ENCODE measurements at regions not wholly inside any gene's neighbourhood (a gene's known extent, or its start where the extent isn't known, plus 50 kb on each side); places are given as distances from the start of the nearest gene placed in this dataset.

DNA sequence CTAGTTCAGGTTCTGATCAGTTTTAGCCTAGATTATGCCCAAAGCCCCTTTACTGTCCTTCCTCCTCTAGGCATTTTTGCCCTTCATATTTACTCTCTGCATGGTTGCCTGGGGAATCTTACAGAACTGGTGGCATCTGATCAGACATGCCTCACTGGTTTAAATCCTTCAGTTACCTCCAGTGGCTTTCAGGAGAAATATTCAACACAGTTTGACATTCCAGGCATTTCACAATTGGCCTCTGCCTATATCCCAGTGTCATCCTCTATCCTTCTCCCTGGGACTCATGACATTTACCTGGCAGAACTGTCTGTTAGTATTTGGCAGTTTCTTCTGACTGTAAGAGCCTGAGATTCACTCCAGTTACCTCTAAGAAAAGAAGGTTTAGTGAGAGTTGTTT is 152.9 kb upstream of the MEIS1 start:
- TF ChIP-seq, protein P1, sequence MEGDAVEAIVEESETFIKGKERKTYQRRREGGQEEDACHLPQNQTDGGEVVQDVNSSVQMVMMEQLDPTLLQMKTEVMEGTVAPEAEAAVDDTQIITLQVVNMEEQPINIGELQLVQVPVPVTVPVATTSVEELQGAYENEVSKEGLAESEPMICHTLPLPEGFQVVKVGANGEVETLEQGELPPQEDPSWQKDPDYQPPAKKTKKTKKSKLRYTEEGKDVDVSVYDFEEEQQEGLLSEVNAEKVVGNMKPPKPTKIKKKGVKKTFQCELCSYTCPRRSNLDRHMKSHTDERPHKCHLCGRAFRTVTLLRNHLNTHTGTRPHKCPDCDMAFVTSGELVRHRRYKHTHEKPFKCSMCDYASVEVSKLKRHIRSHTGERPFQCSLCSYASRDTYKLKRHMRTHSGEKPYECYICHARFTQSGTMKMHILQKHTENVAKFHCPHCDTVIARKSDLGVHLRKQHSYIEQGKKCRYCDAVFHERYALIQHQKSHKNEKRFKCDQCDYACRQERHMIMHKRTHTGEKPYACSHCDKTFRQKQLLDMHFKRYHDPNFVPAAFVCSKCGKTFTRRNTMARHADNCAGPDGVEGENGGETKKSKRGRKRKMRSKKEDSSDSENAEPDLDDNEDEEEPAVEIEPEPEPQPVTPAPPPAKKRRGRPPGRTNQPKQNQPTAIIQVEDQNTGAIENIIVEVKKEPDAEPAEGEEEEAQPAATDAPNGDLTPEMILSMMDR (IDR thresholded peaks at IDR 0.05): no peak
- H3K27ac ChIP-seq: no peak overlapping the region

GRCh38 chr2:66279024-66279423 is 155.9 kb upstream of the MEIS1 start:
- H3K27ac ChIP-seq: no peak overlapping the region
- TF ChIP-seq ZFX (IDR thresholded peaks at IDR 0.05; ENCODE audit: borderline replicate concordance): no peak
- TF ChIP-seq, protein P1 (IDR thresholded peaks at IDR 0.05): no peak

DNA sequence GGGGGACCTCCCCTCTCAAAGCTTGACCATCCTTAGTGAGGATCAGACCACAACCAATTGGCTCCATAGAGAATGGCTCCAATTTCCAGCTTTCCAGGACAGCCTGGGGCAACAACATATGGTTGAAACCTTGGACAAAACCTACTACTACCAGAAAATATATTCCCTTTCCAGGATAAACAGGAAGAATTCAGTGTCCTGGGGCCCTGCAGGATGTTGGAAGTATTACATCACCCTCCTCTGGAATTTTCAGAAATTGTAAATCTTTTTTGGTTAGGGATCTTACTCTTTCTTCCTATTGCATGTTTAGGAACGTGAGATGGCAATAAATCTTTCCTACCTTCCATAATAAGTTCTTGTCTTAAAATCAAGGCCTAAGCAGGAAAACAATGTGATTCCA is 158.9 kb upstream of the MEIS1 start:
- no peak for TF ChIP-seq ZFX (IDR thresholded peaks at IDR 0.05; ENCODE audit: borderline replicate concordance)
- TF ChIP-seq, protein P1 (IDR thresholded peaks at IDR 0.05): no peak
- no peak overlapping the region for H3K27ac ChIP-seq

DNA sequence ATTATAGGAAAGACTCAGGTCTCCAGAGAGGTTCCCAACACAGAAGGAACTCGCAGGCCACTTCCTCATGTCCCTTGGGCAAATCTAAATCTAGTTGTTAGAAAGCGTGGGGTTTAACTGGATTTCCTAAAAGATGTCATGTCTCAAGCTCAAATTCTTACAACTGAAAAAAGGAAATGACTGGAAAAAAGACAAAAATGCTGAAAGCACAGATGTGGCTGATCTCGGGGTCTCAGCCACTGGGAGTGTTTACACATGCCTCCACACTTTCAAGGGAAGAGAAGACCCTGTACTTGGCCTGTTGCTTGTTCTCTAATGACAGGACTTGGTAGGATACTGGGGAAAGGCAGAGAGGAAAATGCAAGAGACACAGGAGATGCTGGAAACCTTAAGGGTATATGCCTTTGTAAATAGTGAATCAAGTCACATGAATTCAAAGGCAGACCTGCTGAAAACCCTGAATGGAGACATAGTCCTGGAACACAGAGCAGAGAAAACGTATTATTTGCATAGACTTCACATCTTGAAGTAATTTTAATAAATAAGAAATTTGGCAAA is 160.9 kb upstream of the MEIS1 start:
- no peak overlapping the region for H3K27ac ChIP-seq
- TF ChIP-seq, protein P1 (IDR thresholded peaks at IDR 0.05): no peak
- TF ChIP-seq ZFX (IDR thresholded peaks at IDR 0.05; ENCODE audit: borderline replicate concordance): no peak

- no peak for TF ChIP-seq ZFX (IDR thresholded peaks at IDR 0.05; ENCODE audit: borderline replicate concordance)
- TF ChIP-seq, protein P1 (IDR thresholded peaks at IDR 0.05): no peak
- H3K27ac ChIP-seq: no peak overlapping the region
Observed at GRCh38 chr2:66272751-66273150, 162.2 kb upstream of the MEIS1 start.

DNA sequence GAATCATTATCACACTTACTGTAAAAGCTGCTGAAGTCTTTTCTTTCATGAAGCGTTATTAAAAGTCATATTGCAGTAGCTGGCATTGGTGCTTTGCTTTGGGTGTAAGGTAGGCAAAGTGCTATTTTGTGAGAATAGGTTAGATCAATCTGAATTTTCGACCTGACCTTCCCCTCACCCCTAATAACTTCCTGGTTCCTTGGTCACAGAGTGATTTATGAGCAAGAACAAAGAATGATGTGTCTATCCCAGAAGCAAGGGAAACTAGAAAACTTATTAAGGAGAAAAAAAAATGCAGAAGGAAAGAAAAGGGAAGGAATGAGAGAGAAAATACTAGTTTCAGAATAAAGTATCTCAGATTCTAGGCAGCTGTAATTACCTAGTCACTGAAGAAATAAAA is 163.1 kb upstream of the MEIS1 start:
- no peak for TF ChIP-seq ZFX (IDR thresholded peaks at IDR 0.05; ENCODE audit: borderline replicate concordance)
- TF ChIP-seq, protein P1 (IDR thresholded peaks at IDR 0.05): no peak
- no peak overlapping the region for H3K27ac ChIP-seq

DNA sequence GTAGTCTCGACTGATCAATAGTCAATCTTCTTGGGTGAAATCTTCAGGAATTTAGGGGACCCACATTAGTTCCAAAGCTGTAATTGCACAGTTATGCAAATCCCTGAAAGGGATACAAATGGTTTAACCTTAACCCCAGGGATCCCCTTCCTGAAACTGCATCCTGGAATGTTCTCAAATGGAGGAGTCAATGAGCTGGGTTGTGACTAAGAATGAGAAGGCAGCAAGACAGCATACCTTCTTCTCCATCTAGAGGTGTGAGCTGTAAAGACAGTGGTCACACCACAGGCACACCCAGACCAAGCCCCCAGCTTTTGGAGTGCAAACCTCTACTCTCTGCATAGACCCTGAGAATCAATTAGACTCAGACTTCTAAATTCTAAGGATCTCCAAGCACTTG is 164.7 kb upstream of the MEIS1 start:
- no peak overlapping the region for H3K27ac ChIP-seq
- TF ChIP-seq, protein P1 (IDR thresholded peaks at IDR 0.05): no peak
- no peak for TF ChIP-seq ZFX (IDR thresholded peaks at IDR 0.05; ENCODE audit: borderline replicate concordance)
